GM21723 (cell line): ENCODE measurements at regions not wholly inside any gene's neighbourhood (a gene's known extent, or its start where the extent isn't known, plus 50 kb on each side); places are given as distances from the start of the nearest gene placed in this dataset.
"Not testable (repeated sequence)": the region's sequence is repeated elsewhere in the genome, so short reads cannot be mapped to it uniquely, and the experiment has no call there.

Experiments
- ATAC-seq: cut with Tn5 transposase; IDR thresholded peaks from one replicate; pipeline ENCODE4 v1.9.1; 2021; ENCODE audit warnings: mild to moderate bottlenecking, moderate library complexity; ENCODE audit not compliant: unreplicated experiment

- no peak for ATAC-seq
These were observed 77.9 kb upstream of the TOP3B start for GRCh38 chr22:22060200-22061084.

GRCh38 chr22:22059291-22060002 is 76.9 kb upstream of the TOP3B start:
- ATAC-seq, result no peak

GRCh38 chr22:22058633-22059290 is 76.2 kb upstream of the TOP3B start:
- no peak for ATAC-seq

- ATAC-seq, result no peak
These were observed 75.2 kb upstream of the TOP3B start for GRCh38 chr22:22057617-22058378.

- not testable (repeated sequence) for ATAC-seq
These were observed 74.4 kb upstream of the TOP3B start for GRCh38 chr22:22056809-22057594.

- ATAC-seq, result not testable (repeated sequence)
These were observed 70.1 kb upstream of the TOP3B start for GRCh38 chr22:22052548-22053139.

- ATAC-seq, result not testable (repeated sequence)
These were observed 68.4 kb upstream of the TOP3B start for GRCh38 chr22:22051032-22051431.

GRCh38 chr22:22050141-22050775 is 67.7 kb upstream of the TOP3B start:
- ATAC-seq, result no peak

- no peak for ATAC-seq
These were observed 67.1 kb upstream of the TOP3B start for GRCh38 chr22:22049684-22050083.

GRCh38 chr22:22048981-22049531 is 66.5 kb upstream of the TOP3B start:
- ATAC-seq, result no peak

GRCh38 chr22:22048318-22048942 is 65.8 kb upstream of the TOP3B start:
- ATAC-seq, result no peak

- no peak for ATAC-seq
These were observed 65.2 kb upstream of the TOP3B start for GRCh38 chr22:22047776-22048175.

- ATAC-seq, result no peak
These were observed 64.7 kb upstream of the TOP3B start for GRCh38 chr22:22047266-22047665.

- ATAC-seq, result no peak
These were observed 63.8 kb upstream of the TOP3B start for GRCh38 chr22:22046370-22046769.

- no peak for ATAC-seq
These were observed 63.2 kb upstream of the TOP3B start for GRCh38 chr22:22045571-22046335.

GRCh38 chr22:22044153-22044552 is 61.6 kb upstream of the TOP3B start:
- ATAC-seq, result no peak

- peak; percentile 61 for ATAC-seq
These were observed 60.9 kb upstream of the TOP3B start for GRCh38 chr22:22043296-22044078.
